GM06990 (cell line): ENCODE measurements at regions not wholly inside any gene's neighbourhood (a gene's known extent, or its start where the extent isn't known, plus 50 kb on each side); places are given as distances from the start of the nearest gene placed in this dataset.

ENCODE experiments used
- DNase-seq: peaks from one replicate; pipeline ENCODE4 v3.0.0-alpha.2; 2011; ENCODE audit not compliant: insufficient read length; ENCODE audit errors: extremely low read depth
- H3K27me3 ChIP-seq: replicated peaks from 2 replicates; pipeline ENCODE4 v1.6.0; 2011; ENCODE audit warnings: low read length; ENCODE audit not compliant: control insufficient read depth, insufficient read depth
- H3K36me3 ChIP-seq: 2 replicates; pipeline ENCODE4 v1.5.1; 2011; ENCODE audit warnings: low read length; ENCODE audit not compliant: control insufficient read depth, insufficient read depth
- H3K4me3 ChIP-seq: replicated peaks from 2 replicates; pipeline ENCODE4 v1.5.1; 2011; ENCODE audit warnings: low read depth, mild to moderate bottlenecking, control low read depth, low read length
- CTCF ChIP-seq: IDR thresholded peaks from 2 replicates; pipeline ENCODE4 v1.5.1; 2011; ENCODE audit warnings: low read length, control low read depth, mild to moderate bottlenecking, inconsistent platforms; ENCODE audit not compliant: insufficient read depth, poor library complexity, severe bottlenecking

DNA sequence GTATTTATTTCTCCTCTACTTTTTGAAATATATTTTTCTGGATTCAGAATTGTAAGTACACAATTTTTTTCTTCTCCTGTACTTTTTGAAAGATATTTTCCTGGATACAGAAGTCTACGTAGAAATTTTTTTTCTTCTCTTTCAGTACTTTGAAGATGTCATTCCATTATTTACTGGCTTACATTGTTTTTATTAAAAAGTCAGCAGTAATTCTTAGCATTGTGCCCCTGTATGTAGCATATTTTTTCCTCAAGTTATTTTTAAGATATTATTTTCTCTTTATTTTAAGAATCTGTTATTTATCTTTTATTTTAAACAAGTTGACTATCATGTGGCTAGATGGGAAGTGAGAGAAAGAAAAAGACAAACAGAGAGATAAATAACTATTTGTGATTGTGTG is 119.0 kb upstream of the NPSR1 start:
- no peak for DNase-seq
- no peak for TF ChIP-seq CTCF
- H3K27me3 ChIP-seq: no peaks in the 10 kb centered on the region
- H3K36me3 ChIP-seq: no peaks in the 10 kb centered on the region
- H3K4me3 ChIP-seq: no peak overlapping the region

GRCh38 chr7:34544621-34545020 is 113.4 kb upstream of the NPSR1 start:
- TF ChIP-seq CTCF: no peak
- H3K36me3 ChIP-seq: no peaks in the 10 kb centered on the region
- no peak overlapping the region for H3K4me3 ChIP-seq
- H3K27me3 ChIP-seq: no peaks in the 10 kb centered on the region
- no peak for DNase-seq

GRCh38 chr7:34550996-34551395 is 107.0 kb upstream of the NPSR1 start:
- H3K4me3 ChIP-seq: no peak overlapping the region

GRCh38 chr7:34552502-34552901 is 105.5 kb upstream of the NPSR1 start:
- no peaks in the 10 kb centered on the region for H3K36me3 ChIP-seq
- no peak overlapping the region for H3K4me3 ChIP-seq
- H3K27me3 ChIP-seq: no peaks in the 10 kb centered on the region
- no peak for DNase-seq
- TF ChIP-seq CTCF: no peak

More at GRCh38 chr7:34550996-34551395, 107.0 kb upstream of the NPSR1 start:
- no peaks in the 10 kb centered on the region for H3K27me3 ChIP-seq
- no peak for DNase-seq
- no peak for TF ChIP-seq CTCF
- no peaks in the 10 kb centered on the region for H3K36me3 ChIP-seq

GRCh38 chr7:34558022-34558421 is 100.0 kb upstream of the NPSR1 start:
- DNase-seq: no peak
- Histone ChIP-seq H3K36me3 (no peaks in the 10 kb centered on the region), H3K27me3 (no peaks in the 10 kb centered on the region), H3K4me3 (no peak overlapping the region)
- no peak for TF ChIP-seq CTCF

DNA sequence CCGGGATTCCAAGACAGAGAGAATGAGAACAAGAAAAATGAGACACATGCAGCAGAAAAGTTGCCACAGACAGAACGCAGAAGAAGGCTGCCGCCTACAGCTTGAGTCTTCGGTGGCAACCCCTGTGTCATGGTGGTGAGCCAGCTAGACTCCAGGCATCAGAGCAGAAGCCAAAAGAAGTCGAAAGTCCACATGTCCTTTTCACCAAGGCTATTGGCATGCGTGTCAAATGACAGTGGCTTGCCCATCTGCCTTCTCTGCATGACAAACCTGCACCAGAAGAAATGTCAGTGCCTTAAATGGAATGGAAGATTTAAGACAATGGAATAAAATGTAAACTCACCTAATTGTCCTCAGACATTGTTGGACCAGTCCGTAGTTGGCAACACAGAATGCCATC is 93.9 kb upstream of the NPSR1 start:
- no peak for TF ChIP-seq CTCF
- Histone ChIP-seq H3K27me3 (no peaks in the 10 kb centered on the region), H3K4me3 (no peak overlapping the region), H3K36me3 (no peaks in the 10 kb centered on the region)
- DNase-seq: no peak
